ENCODE measurements at regions not wholly inside any gene's neighbourhood (a gene's known extent, or its start where the extent isn't known, plus 50 kb on each side); places are given as distances from the start of the nearest gene placed in this dataset.

DNA sequence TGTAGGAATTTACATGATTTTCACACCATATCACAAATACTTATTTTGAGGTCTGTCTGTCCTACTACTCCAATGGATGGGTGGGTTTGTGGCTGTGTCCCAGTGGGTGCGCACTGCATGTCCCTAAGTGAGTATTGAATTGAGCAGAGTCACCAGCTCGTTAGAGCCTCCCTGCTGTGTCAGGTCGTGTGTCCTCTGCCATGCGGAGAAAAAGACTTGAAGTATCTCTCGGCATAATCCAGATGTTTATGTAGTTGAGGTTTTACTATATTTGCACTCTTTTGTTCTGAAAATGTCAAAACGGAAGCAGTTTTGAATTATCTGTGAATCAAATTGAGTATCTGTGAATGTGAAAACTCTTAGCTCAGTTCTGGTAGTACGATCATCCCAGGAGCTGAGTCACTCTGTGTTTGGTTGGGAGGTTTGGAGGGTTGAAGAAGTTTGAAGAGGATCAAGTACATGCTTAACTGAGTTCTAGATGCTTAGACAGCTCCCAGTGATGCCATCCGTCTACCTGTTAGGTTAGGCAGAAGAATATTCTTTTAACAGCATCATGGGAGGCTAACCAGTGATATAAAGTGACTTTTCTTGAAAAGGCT, 194.2 kb downstream of the TENT4A start:
- TF ChIP-seq, protein P1, sequence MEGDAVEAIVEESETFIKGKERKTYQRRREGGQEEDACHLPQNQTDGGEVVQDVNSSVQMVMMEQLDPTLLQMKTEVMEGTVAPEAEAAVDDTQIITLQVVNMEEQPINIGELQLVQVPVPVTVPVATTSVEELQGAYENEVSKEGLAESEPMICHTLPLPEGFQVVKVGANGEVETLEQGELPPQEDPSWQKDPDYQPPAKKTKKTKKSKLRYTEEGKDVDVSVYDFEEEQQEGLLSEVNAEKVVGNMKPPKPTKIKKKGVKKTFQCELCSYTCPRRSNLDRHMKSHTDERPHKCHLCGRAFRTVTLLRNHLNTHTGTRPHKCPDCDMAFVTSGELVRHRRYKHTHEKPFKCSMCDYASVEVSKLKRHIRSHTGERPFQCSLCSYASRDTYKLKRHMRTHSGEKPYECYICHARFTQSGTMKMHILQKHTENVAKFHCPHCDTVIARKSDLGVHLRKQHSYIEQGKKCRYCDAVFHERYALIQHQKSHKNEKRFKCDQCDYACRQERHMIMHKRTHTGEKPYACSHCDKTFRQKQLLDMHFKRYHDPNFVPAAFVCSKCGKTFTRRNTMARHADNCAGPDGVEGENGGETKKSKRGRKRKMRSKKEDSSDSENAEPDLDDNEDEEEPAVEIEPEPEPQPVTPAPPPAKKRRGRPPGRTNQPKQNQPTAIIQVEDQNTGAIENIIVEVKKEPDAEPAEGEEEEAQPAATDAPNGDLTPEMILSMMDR (IDR thresholded peaks at IDR 0.05; ENCODE audit: insufficient read depth, low read length) = no peak
- TF ChIP-seq GABPA (IDR thresholded peaks at IDR 0.05; ENCODE audit: low read depth) (no peak), POLR2AphosphoS5 (IDR thresholded peaks at IDR 0.05; ENCODE audit: low read depth) (no peak), SPI1 (IDR thresholded peaks at IDR 0.05; ENCODE audit: borderline replicate concordance, low read depth) (no peak)
- TF ChIP-seq, protein P2, sequence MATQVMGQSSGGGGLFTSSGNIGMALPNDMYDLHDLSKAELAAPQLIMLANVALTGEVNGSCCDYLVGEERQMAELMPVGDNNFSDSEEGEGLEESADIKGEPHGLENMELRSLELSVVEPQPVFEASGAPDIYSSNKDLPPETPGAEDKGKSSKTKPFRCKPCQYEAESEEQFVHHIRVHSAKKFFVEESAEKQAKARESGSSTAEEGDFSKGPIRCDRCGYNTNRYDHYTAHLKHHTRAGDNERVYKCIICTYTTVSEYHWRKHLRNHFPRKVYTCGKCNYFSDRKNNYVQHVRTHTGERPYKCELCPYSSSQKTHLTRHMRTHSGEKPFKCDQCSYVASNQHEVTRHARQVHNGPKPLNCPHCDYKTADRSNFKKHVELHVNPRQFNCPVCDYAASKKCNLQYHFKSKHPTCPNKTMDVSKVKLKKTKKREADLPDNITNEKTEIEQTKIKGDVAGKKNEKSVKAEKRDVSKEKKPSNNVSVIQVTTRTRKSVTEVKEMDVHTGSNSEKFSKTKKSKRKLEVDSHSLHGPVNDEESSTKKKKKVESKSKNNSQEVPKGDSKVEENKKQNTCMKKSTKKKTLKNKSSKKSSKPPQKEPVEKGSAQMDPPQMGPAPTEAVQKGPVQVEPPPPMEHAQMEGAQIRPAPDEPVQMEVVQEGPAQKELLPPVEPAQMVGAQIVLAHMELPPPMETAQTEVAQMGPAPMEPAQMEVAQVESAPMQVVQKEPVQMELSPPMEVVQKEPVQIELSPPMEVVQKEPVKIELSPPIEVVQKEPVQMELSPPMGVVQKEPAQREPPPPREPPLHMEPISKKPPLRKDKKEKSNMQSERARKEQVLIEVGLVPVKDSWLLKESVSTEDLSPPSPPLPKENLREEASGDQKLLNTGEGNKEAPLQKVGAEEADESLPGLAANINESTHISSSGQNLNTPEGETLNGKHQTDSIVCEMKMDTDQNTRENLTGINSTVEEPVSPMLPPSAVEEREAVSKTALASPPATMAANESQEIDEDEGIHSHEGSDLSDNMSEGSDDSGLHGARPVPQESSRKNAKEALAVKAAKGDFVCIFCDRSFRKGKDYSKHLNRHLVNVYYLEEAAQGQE (IDR thresholded peaks at IDR 0.05; ENCODE audit: insufficient replicate concordance, low read depth) = no peak
